ENCODE measurements at regions not wholly inside any gene's neighbourhood (a gene's known extent, or its start where the extent isn't known, plus 50 kb on each side); places are given as distances from the start of the nearest gene placed in this dataset.

DNA sequence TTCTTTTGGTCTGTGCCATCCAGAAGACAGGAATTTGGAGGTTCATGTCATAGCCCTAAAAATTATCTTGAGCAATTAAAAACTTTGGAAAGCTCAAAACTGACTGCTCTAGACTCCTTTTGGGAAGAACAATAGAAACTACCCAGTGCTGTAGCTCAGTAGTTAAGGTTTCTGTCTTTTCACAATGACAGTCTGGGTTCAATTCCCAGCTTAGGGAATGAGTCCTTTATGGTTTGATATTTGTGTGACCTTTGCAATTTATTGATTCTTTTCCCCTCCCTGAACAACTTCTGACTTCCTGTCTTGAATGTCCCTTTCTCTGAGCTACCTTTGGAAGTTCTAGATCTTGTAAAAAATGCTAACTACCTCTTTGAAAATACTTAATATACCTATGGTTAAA lies 603.3 kb upstream of the IGFBP3 start:
- H3K4me3 ChIP-seq (ENCODE audit: low read length, poor library complexity, severe bottlenecking), result no peak overlapping the region
- no peaks in the 10 kb centered on the region for H3K36me3 ChIP-seq (ENCODE audit: insufficient read depth, low read length)
- no peaks in the 10 kb centered on the region for H4K20me1 ChIP-seq (ENCODE audit: insufficient read depth, low read length, poor library complexity, severe bottlenecking)
- H3K79me2 ChIP-seq (ENCODE audit: insufficient read depth, low read length), result no peaks in the 10 kb centered on the region
- H3K9me2 ChIP-seq (replicated peaks; ENCODE audit: low read depth, low read length), result no peaks in the 10 kb centered on the region
- no peaks in the 10 kb centered on the region for H3K27me3 ChIP-seq (ENCODE audit: insufficient read depth, low read length, poor library complexity, severe bottlenecking)
- no peaks in the 10 kb centered on the region for H3K4me1 ChIP-seq (ENCODE audit: insufficient read depth, low read length, poor library complexity, severe bottlenecking)
- TF ChIP-seq, protein P1, sequence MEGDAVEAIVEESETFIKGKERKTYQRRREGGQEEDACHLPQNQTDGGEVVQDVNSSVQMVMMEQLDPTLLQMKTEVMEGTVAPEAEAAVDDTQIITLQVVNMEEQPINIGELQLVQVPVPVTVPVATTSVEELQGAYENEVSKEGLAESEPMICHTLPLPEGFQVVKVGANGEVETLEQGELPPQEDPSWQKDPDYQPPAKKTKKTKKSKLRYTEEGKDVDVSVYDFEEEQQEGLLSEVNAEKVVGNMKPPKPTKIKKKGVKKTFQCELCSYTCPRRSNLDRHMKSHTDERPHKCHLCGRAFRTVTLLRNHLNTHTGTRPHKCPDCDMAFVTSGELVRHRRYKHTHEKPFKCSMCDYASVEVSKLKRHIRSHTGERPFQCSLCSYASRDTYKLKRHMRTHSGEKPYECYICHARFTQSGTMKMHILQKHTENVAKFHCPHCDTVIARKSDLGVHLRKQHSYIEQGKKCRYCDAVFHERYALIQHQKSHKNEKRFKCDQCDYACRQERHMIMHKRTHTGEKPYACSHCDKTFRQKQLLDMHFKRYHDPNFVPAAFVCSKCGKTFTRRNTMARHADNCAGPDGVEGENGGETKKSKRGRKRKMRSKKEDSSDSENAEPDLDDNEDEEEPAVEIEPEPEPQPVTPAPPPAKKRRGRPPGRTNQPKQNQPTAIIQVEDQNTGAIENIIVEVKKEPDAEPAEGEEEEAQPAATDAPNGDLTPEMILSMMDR (conservative IDR thresholded peaks at IDR 0.05; ENCODE audit: low read length), result no peak
- no peak for TF ChIP-seq EZH2phosphoT487 (IDR thresholded peaks at IDR 0.05; ENCODE audit: borderline replicate concordance)
- no peak overlapping the region for H3K4me2 ChIP-seq (ENCODE audit: low read depth, low read length, poor library complexity, severe bottlenecking)
- no peaks in the 10 kb centered on the region for H3F3A ChIP-seq (ENCODE audit: low read depth)
- H3K9ac ChIP-seq (ENCODE audit: low read depth, low read length, poor library complexity, severe bottlenecking), result no peak overlapping the region
- H2AFZ ChIP-seq (ENCODE audit: low read length), result no peak overlapping the region
- H3K9me3 ChIP-seq (ENCODE audit: insufficient read depth, low read depth, low read length), result peaks cover 6% of the 10 kb centered on the region; the same call in 1 of the 2 replicates

- Histone ChIP-seq H3K9ac (ENCODE audit: low read depth, low read length, poor library complexity, severe bottlenecking) (no peak overlapping the region), H2AFZ (ENCODE audit: low read length) (no peak overlapping the region), H3K9me3 (ENCODE audit: insufficient read depth, low read depth, low read length) (peaks cover 5% of the 10 kb centered on the region; the same call in 1 of the 2 replicates), H3K79me2 (ENCODE audit: insufficient read depth, low read length) (no peaks in the 10 kb centered on the region), H3K27me3 (ENCODE audit: insufficient read depth, low read length, poor library complexity, severe bottlenecking) (no peaks in the 10 kb centered on the region), H3K4me2 (ENCODE audit: low read depth, low read length, poor library complexity, severe bottlenecking) (no peak overlapping the region), H3F3A (ENCODE audit: low read depth) (no peaks in the 10 kb centered on the region), H3K4me1 (ENCODE audit: insufficient read depth, low read length, poor library complexity, severe bottlenecking) (no peaks in the 10 kb centered on the region), H3K36me3 (ENCODE audit: insufficient read depth, low read length) (no peaks in the 10 kb centered on the region), H3K4me3 (ENCODE audit: low read length, poor library complexity, severe bottlenecking) (no peak overlapping the region), H4K20me1 (ENCODE audit: insufficient read depth, low read length, poor library complexity, severe bottlenecking) (no peaks in the 10 kb centered on the region), H3K9me2 (replicated peaks; ENCODE audit: low read depth, low read length) (no peaks in the 10 kb centered on the region)
- TF ChIP-seq EZH2phosphoT487 (IDR thresholded peaks at IDR 0.05; ENCODE audit: borderline replicate concordance), result no peak
- TF ChIP-seq, protein P1 (conservative IDR thresholded peaks at IDR 0.05; ENCODE audit: low read length), result no peak
These were observed 601.4 kb upstream of the IGFBP3 start for GRCh38 chr7:46522354-46522906.

DNA sequence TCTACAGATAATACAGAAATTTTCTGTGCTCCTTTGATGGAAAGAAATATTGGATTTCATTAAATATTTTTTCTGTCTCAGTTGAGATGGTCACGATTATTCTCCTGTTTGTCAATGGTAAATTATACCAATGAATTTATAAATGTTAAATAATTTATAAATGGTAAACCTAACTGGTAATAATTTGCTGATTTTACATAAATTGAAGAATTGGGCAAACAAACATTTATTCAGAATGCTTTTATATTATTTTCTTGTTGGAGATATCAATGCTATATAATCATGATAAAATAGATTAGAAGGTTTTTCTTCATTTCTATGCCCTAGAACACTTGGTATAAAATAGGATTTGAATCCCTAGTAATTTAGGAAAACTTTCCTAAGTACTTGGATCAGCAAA lies 597.6 kb upstream of the IGFBP3 start:
- no peaks in the 10 kb centered on the region for H3K4me1 ChIP-seq (ENCODE audit: insufficient read depth, low read length, poor library complexity, severe bottlenecking)
- H3K36me3 ChIP-seq (ENCODE audit: insufficient read depth, low read length), result no peaks in the 10 kb centered on the region
- no peaks in the 10 kb centered on the region for H3F3A ChIP-seq (ENCODE audit: low read depth)
- H3K9ac ChIP-seq (ENCODE audit: low read depth, low read length, poor library complexity, severe bottlenecking), result no peak overlapping the region
- no peaks in the 10 kb centered on the region for H3K9me2 ChIP-seq (replicated peaks; ENCODE audit: low read depth, low read length)
- H4K20me1 ChIP-seq (ENCODE audit: insufficient read depth, low read length, poor library complexity, severe bottlenecking), result no peaks in the 10 kb centered on the region
- H3K9me3 ChIP-seq (ENCODE audit: insufficient read depth, low read depth, low read length), result no peaks in the 10 kb centered on the region
- H3K4me2 ChIP-seq (ENCODE audit: low read depth, low read length, poor library complexity, severe bottlenecking), result no peak overlapping the region
- TF ChIP-seq EZH2phosphoT487 (IDR thresholded peaks at IDR 0.05; ENCODE audit: borderline replicate concordance), result no peak
- TF ChIP-seq, protein P1 (conservative IDR thresholded peaks at IDR 0.05; ENCODE audit: low read length), result no peak
- no peak overlapping the region for H2AFZ ChIP-seq (ENCODE audit: low read length)
- H3K4me3 ChIP-seq (ENCODE audit: low read length, poor library complexity, severe bottlenecking), result no peak overlapping the region
- no peaks in the 10 kb centered on the region for H3K27me3 ChIP-seq (ENCODE audit: insufficient read depth, low read length, poor library complexity, severe bottlenecking)
- H3K79me2 ChIP-seq (ENCODE audit: insufficient read depth, low read length), result no peaks in the 10 kb centered on the region
